Posterior vena cava (tissue), 2 donors: ENCODE measurements at regions not wholly inside any gene's neighbourhood (a gene's known extent, or its start where the extent isn't known, plus 50 kb on each side); places are given as distances from the start of the nearest gene placed in this dataset.
"Not testable (repeated sequence)": the region's sequence is repeated elsewhere in the genome, so short reads cannot be mapped to it uniquely, and the experiment has no call there.

Experiments used
- DNase-seq: peaks from one replicate; pipeline ENCODE4 v3.0.0-alpha.2; 2020; ENCODE audit warnings: low spot score
- intact Hi-C, 2 donors: fragments of 100-400 bp; cut with DNase I; formaldehyde crosslinking; loops; one replicate each; pipeline versions ENCODE4 v1.14.1 to v1.14.2; 2022 to 2023
- donor health status: DM: yes; HTN: yes; CAD: no.
- donor health status: DM: yes; HTN: yes; CAD: no.

DNA sequence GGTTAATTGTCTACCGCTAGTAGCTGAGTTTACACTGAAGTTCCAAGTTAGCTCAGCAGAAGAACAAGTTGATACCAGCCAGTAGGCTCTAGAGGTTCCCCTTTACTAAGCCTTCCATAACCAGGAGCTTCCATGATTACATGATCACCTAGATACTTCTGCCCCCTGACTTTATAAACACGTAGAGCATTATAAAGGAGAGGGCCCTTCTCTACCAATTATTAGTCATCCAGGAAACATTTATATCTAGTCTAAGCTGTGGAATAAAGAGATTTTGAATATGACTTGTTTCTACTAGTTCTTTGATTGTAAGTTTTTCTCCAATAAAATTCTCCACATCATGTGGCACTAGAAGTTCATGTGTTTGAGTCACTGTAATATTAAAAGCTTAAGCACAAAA, 818.1 kb upstream of the PCDH10 start:
- intact Hi-C loops: no loop called here
- no peak for DNase-seq

DNA sequence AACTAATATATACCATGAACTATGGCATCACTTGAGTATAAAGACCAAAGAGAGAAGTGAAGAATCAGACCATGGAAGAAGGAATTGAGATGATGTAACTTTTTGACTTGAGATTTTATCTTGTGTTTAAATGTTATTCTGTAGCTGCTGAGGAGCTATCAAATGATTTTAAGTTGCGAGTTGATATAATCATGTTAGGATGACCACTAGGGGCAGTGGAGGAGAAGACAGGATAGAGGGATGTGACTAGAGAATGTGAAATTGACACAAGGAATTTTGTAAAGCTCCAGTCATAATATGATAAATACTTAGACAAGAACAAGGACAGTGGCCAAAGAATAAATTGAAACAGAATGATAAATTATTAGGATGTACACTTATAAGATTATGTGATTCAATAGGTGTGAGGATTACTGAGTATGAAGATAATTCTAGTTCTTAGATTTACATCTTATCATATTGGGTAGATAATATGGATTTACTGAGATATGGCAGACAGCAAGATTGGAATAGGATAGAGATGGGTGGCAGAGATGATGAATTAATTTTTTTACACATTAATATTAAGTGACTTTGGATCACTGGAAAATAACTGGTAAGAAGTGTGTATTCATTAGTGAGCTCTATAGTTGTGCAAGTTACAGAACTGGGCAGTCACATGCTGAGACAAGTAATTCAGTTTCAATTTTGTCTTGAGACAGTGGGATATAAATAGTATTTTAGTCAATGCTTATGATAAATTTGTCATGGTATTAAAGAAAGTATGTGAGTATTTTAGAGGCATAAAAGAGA, 816.0 kb upstream of the PCDH10 start:
- intact Hi-C loops: no loop called here
- no peak for DNase-seq

DNA sequence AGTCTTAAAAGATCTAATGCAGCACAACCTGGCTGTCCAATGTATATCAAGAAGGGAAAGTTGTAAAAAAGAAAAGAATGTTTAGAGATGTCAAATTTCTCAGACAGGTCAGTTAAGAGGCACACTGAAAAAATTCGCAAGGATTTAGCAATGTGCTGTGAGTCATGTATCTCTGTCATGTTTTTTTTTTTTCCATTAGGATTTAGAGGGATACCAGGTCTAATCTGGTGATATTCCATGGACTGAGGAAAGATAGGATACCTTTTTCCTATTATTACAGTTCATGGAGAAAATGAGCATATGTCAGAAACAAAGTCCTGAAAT, 815.4 kb upstream of the PCDH10 start:
- intact Hi-C loops: no loop called here
- no peak for DNase-seq

DNA sequence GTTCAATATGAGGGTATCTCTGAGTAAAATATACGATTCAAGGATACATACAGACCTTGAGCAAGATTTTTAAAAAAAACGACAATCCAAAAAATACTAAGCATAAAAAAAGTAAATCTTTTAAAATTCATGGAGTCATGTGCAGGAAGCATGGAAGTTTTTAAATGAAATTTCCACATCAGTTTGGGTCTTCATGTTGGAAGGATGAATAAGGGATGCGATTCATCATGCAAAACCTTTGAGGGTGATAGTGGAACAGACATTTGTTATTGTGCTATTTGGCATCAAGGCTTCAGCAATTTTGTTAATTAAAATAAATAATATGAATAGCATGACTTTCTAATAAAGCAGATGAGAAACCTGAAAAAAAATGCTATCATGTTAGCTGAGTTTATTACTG, 815.0 kb upstream of the PCDH10 start:
- intact Hi-C loops: no loop called here

DNA sequence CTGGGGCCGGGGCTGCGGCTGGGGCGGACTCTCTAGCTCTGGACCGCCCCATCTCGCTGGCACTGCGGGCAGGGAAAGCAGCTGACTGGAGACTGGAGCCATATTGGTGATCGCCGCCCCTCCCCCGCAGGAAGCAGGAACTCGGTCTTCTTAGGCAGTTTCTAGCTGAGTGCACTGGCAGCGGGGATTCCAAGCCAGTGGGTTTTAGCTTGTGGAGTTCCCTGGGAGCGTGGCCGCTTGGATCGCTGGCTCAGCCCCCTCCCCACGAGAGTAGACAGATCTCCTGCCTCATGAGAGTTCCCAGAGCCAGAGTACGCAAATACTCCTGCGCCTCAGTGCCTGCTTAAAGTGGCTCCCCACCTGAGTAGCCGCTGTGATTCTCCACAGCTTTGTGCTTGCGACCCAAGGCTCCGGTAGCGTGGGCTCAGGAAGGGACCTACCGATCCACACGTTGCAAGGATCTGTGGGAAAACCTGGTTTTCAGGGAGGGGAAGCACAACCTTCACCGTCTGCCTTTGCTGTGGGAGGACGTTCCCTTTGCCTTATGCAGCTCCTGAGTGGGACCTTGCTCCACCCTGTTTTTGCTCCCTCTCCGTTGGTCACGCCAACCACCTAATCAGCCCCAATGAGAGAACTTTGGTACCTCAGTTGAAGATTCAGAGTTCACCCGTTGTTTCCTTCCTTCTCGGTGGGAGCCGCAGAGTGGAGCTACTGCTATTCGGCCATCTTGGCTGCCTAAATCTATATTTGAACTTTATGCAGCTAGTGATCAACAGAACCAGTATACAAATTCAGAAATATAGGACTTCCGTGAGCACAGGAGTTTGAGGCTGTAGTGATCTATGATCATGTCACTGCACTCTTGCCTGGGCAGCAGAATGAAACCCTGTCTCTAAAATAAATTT, 803.9 kb upstream of the PCDH10 start:
- no peak for DNase-seq
- intact Hi-C loops: no loop called here

More for the DNA sequence above, 815.0 kb upstream of the PCDH10 start:
- DNase-seq: no peak

DNA sequence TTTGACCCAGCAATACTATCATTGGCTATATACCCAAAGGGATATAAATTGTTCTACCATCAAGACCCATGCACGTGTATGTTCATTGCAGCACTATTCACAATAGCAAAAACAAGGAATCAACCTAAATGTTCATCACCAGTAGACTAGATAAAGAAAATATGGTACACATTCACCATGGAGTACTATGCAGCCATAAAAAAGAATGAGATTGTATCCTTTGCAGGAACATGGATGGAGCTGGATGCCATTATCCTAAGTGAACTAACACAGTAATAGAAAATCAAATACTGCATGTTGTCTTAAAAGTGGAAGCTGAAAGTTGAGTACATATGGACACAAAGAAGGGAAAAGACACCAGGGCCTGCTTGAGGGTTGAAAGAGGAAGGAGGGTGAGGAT, 803.1 kb upstream of the PCDH10 start:
- no peak for DNase-seq
- intact Hi-C loops: no loop called here

DNA sequence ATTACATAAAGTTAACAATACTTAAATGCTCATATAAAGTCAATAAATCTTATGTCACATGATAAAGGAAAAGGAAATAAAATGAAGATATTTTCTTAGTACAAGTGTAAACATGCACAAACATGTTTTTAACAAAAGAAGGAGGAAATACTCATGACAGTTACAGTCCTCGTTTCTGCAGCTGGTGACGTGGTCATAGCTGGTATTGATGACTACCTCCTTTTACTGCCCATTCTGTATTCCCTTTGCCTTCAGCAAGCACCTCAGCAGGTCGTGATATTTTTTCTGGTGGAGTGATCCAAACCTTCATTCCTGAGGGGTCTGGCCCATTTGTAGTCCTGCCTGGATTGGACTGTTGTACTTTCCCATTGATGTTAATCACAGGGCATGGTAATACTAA, 797.5 kb upstream of the PCDH10 start:
- intact Hi-C loops, DNase-seq: not testable (repeated sequence)

DNA sequence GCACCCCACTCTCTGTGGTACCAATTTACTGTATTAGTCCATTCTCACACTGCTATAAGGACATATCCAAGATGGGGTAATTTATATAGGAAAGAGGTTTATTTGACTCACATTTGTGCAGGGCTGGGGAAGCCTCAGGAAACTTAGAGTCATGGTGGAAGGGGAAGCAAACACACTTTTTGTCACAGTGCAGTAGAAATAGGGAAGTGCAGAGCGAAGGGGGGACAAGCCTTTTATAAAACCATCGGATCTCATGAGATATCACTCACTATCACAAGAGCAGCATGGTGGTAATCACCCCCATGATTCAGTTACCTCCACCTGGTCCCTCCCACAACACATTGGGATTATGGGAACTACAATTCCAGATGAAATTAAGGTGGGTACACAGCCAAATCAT, 766.9 kb upstream of the PCDH10 start:
- intact Hi-C loops: no loop called here
- DNase-seq: no peak

DNA sequence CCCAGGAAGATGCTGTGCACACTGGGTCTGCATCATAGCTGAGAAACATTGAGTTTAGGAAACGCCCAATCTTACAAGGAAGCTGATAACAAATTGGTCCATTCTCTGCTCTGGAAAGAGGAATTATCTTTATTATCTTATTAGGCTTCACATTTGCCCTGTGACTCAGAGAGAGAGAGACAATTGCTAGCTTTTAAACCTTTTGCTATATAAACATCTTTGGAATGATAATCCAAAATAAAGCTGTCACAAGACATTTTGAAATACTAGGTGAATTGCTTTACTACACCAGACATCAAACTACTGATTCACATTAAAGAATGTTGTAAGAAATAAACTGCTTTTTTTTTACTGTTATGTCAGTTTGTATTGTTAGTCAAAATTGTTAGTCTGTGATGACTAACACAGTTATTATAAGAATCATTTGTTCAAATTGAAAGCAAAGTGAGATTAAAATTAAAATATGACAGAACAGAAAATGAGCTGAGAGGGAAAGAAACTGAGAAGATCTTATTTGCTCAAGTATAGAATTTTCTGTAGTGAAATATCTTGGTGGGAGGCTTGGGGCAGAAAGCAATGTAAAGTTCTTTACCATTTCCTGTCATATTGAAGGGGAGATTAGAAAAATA, 765.4 kb upstream of the PCDH10 start:
- DNase-seq: no peak
- intact Hi-C loops: no loop called here

DNA sequence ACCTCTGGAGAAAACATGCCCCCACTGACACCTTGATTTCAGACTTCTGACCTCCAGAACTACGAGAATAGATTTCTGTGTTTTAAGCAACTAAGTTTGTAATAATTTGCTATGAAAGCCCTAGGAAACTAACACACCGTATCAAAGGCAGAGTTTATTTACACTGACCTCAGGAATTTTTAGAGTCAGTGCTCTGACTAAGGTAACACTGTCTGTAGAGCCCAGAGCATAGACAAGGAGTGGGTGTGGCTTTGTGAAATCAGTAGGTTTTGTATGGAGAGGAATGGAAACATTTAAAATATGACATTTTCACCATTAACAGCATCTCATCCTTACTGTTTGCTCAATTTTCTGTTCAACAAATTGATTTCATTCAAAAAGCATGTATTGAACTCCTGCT, 764.4 kb upstream of the PCDH10 start:
- DNase-seq: no peak
- intact Hi-C loops: no loop called here

DNA sequence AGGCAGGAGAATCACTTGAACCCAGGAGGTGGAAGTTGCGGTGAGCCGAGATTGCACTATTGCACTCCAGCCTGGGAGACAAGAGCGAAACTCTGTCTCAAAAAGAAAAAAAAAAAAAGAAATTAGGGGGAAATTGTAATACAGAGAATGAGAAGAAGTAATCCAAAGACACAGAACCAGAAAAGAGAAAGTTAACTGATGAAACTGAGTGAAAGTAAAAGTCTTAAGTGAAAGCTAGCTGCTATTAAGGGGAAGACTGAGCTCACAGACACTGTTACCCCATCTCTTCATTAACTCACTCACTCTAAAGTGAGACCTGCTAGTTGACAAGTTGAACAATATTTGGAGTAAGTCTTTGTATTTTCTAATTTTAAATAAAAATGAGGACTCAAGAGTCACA, 763.0 kb upstream of the PCDH10 start:
- no peak for DNase-seq
- intact Hi-C loops: no loop called here

DNA sequence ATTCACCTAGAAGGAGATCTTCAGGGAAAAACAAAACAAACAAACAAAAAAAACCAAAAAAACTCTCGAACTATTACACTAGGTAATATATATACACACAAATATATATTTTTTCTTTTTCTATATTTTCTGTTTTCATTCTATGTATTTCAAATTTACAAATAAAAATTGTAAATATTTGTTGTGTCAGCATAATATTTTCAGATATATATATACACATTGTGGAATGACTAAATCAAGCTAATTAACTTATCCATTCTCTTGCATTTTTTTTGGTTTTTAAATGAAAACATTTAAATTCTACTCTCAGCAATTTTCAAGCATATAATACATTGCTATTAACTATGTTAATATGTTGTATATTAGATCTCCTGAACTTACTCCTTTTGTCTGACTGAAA, 762.0 kb upstream of the PCDH10 start:
- intact Hi-C loops: no loop called here
- DNase-seq: no peak

DNA sequence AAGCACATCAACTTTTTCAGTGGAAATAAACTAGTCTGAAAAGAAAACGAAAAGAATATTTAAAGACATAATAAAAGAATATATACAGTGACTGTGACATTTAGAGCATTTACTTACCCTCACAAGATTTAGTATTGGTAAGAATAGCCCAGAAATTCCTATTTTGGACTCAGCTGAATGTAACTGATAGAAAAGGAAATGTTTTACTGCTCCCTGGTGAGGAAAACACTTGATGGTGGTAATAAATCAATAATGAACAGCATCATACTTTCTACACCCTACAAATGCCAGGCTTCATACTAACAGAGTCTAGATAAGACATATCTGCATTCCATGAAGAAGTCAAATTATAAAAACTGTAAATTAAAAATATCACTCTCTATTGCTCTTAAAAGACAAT, 753.5 kb upstream of the PCDH10 start:
- no peak for DNase-seq
- intact Hi-C loops: no loop called here

DNA sequence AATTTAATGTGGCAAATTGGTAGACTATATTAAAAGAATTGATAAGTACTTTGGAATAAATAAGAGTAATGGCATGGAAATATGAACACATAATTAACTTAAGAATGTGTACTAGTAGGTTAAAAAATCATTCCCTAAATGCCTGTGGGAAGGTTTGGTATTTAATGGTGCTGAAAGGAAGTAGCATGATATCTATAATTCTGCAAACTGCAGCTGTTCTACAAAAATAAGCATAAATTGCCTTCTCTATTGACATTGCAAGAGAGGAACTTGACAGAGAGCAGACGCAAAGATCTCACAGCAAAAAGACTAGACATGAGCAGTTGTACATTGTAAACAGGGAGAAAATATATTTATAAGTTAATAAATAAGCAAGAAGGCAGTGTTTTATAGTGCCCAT, 752.5 kb upstream of the PCDH10 start:
- DNase-seq: no peak
- intact Hi-C loops: no loop called here

DNA sequence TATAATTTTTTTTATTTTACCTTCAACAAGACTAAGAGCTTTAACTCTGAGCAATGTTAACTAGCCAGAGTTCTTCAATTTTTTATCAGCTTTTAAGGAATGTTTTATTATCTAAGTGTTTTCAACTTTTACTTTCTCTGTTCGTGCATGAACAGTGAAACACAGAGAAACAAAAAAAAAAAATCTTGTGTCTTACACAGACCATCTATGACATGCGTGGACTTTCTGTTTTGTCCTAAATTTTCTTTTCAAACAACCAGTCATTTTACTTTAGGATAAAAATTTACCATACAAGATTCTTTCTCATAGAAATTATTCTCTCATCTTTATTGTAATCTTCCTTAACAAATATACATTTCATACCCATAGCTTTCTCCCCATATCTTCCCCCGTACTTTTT, 731.9 kb upstream of the PCDH10 start:
- DNase-seq: no peak
- intact Hi-C loops: no loop called here

DNA sequence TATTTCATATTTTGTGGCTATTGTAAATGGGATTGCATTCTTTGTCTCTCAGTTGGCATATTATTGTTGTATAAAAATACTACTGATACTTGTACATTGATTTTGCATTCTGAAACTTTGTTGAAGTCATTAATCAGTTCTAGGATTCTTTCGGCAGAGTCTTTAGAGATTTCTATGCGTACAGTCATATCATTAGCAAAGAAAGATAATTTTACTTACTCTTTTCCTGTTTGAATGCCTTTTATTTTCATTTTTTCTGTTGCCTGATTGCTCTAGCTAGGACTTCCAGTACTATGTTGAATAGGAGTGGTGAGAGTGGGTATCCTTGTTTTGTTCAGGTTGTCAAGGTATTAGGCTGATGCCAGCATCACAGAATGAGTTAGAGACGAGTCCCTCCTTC, 722.0 kb upstream of the PCDH10 start:
- intact Hi-C loops: no loop called here
- no peak for DNase-seq

DNA sequence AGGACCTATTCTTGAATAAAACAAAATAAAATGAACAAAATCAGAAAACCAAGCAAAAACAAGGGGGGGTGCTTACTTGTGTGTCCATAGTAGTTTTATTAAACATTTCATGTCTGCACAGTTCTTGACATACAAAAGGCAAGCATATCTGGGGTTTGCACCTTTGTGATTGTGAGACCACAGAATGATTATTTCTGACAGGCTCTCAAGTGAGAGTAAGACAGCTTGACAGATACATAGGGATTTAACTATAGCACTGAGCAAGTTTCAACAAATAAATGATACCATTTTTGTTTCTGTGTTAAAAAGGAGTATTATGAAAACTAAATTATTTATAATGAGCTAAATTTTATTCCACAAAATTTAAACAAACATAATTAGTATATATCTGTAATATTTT, 712.0 kb upstream of the PCDH10 start:
- intact Hi-C loops: no loop called here

DNA sequence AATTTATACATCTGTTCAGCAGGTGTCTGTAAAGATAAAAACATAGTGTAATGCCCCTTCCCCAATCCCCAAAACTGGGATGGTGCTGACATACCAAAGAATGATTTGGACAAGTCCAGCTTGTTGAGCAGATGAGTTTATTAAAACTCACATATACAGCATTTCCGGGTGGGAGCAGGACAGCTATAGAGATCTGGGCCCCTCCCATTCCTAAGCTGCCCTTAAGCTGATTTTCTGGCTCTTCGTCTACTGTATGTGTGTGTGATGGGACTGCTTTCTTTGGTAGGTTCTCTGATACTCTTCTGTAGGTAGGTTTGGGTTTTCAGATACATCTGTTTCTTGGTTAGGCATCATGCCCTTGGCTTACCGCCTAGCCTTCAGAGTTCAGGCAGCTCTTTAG, 703.7 kb upstream of the PCDH10 start:
- intact Hi-C loops: loop anchor here in 1 of 2 donors (10.0 kb wide), 1 partner anchor 1619 kb away; no protein-coding TSS in a partner anchor
- no peak for DNase-seq

More for the DNA sequence above, 712.0 kb upstream of the PCDH10 start:
- no peak for DNase-seq

DNA sequence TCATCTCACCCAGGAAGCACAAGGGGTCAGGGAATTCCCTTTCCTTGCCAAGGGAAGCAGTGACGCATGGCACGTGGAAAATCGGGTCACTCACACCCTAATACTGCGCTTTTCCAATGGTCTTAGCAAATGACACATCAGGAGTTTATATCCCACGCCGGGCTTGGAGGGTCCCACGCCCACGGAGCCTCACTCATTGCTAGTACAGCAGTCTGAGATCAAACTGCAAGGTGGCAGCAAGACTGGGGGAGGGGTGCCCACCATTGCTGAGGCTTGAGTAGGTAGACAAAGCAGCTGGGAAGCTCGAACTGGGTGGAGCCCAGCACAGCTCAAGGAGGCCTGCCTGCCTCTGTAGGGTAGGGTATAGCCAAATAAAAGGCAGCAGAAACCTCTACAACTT, 691.1 kb upstream of the PCDH10 start:
- intact Hi-C loops, DNase-seq: not testable (repeated sequence)

DNA sequence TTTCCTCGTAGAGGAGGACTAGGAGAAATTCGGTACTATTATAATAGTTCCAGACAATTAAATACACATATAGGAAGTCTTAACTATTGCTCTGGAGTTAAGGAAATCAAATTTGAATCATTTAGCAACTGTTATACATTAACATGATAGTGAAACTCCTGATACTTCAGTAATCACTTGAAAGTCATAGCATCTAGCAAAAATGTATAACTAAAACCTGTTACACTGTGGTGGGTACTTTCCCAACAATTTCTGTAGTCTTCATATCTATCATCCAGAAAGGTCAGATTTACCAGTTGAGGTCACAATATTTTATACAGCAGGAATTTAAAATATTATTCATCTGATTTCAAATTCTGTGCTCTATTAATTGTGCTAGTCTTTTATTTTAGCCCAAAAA, 669.6 kb upstream of the PCDH10 start:
- no peak for DNase-seq
- intact Hi-C loops: no loop called here
